Astrocyte of the spinal cord (primary cell): ENCODE measurements at regions not wholly inside any gene's neighbourhood (a gene's known extent, or its start where the extent isn't known, plus 50 kb on each side); places are given as distances from the start of the nearest gene placed in this dataset.
A peak's percentile ranks its signal among the peaks of the same experiment; 100 is the strongest.

Experiments used
- DNase-seq: peaks from one replicate; pipeline ENCODE4 v3.0.0; 2011; ENCODE audit warnings: low read depth, low spot score
- H3K4me3 ChIP-seq: 2 replicates; pipeline ENCODE4 v1.5.1; 2011; ENCODE audit warnings: low read depth, mild to moderate bottlenecking, low read length, moderate library complexity
- in situ Hi-C: cut with HindIII; loops from 2 replicates; pipeline ENCODE4 v1.10.0; 2017; ENCODE audit warnings: low sequenced_read_pairs
- TF ChIP-seq, protein P1 (sequence below): IDR thresholded peaks from 2 replicates; pipeline ENCODE4 v1.5.1; 2012; ENCODE audit warnings: low read depth, mild to moderate bottlenecking, low read length, inconsistent platforms

DNA sequence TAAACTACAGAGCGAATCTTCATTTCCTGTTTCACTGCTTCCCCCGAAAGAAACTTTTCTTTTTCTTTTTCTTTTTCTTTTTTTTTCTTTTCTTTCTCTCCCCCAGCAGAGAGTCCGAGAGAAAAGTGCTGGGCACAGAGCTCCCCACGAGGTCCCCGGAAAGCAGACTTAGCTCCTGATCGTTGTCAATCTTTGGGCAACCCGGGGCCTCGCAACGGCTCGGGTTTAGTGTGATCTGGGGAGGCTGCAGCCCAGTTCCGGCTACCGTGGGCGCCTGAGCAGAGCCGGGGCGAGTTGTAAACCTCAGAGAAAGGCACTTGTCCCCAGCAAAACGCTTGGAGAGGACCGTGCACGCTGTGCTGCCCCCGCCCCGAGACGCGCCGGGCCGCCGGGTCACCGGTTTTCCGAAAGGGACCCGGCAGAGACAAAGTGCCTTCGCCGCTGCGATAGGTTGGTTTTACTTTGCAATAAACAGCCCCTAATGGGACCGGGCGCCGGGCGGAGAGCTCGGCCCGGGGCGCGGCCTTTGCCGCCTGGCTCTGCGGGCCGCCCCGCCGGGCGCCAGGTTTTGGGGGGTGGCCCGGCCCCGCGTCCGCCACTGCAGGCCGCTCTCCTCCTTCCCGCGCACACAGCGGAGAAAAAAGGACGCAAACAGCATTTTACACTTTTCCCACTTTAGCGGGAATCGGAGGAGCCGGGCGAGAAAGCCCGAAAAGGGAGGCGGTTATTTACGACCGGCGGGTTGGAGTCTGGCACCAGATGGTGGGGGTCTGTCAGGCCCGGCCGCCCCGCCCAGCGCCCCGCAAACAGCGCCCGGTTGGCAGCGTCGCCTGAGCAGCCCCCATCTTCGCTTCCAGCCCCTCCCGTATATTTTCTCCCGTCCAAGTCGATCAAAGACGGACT, 136.0 kb downstream of the INSIG2 start:
- DNase-seq, result peak; percentile 26
- H3K4me3 ChIP-seq, result peak overlapping the region; percentile 29
- TF ChIP-seq, protein P1, sequence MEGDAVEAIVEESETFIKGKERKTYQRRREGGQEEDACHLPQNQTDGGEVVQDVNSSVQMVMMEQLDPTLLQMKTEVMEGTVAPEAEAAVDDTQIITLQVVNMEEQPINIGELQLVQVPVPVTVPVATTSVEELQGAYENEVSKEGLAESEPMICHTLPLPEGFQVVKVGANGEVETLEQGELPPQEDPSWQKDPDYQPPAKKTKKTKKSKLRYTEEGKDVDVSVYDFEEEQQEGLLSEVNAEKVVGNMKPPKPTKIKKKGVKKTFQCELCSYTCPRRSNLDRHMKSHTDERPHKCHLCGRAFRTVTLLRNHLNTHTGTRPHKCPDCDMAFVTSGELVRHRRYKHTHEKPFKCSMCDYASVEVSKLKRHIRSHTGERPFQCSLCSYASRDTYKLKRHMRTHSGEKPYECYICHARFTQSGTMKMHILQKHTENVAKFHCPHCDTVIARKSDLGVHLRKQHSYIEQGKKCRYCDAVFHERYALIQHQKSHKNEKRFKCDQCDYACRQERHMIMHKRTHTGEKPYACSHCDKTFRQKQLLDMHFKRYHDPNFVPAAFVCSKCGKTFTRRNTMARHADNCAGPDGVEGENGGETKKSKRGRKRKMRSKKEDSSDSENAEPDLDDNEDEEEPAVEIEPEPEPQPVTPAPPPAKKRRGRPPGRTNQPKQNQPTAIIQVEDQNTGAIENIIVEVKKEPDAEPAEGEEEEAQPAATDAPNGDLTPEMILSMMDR, result no peak
- in situ Hi-C loops, result no loop called here

DNA sequence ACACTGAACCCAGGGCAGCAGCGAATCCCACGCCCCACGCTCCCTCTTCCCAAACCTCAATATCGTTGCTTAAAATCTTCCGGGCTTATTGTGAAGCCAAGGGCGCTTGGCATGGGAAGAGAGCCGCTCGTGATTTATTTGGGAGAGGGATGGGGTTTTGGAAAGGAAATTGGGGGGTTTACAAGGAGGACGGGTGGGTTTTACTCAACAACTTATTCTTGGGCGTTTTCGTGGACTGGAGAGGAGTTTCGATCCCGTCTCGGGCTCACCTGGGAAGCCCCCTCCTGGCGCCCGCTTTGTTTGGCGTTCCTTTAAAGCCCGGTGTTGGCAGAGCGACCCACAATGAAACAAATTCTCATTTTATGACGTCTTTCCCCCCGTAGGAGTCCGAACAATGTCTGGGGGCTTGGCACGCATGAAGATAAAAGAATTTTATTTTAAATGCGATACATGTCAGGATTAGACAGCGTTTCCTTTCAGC, 135.3 kb downstream of the INSIG2 start:
- peak; percentile 17 for DNase-seq
- in situ Hi-C loops, result no loop called here
- peak overlapping the region; percentile 29 for H3K4me3 ChIP-seq
- TF ChIP-seq, protein P1, result no peak

GRCh38 chr2:118222672-118223421, 134.6 kb downstream of the INSIG2 start:
- H3K4me3 ChIP-seq, result no peak overlapping the region
- in situ Hi-C loops, result no loop called here
- TF ChIP-seq, protein P1, result no peak
- no peak for DNase-seq

GRCh38 chr2:118222273-118222594, 134.0 kb downstream of the INSIG2 start:
- TF ChIP-seq, protein P1, result no peak
- no peak for DNase-seq
- in situ Hi-C loops, result no loop called here
- no peak overlapping the region for H3K4me3 ChIP-seq

GRCh38 chr2:118221536-118222272, 133.4 kb downstream of the INSIG2 start:
- peak; percentile 80 for DNase-seq
- in situ Hi-C loops, result no loop called here
- no peak overlapping the region for H3K4me3 ChIP-seq
- TF ChIP-seq, protein P1, result peak; percentile 71

DNA sequence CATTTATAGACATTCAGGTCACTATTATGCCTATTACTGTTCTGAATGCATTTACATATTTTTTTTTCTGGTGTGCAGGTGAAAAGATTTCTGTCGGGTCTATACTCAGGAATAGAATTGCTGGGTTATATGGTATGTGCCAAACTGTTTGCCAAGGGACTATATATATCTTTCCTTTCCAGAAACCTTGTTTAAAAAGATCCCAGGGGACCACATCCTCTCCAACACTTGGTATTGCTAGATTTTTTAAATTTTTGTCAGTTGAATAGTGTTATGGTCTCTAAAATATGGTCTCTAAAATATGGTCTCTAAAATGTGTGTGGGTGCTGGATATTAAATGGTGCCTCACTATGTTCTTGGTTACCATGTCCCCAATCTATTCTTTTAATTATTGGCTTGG, 131.3 kb downstream of the INSIG2 start:
- in situ Hi-C loops, result no loop called here
- DNase-seq, result no peak
- TF ChIP-seq, protein P1, result no peak
- H3K4me3 ChIP-seq, result no peak overlapping the region
